H1 (cell line): ENCODE measurements at regions not wholly inside any gene's neighbourhood (a gene's known extent, or its start where the extent isn't known, plus 50 kb on each side); places are given as distances from the start of the nearest gene placed in this dataset.

Source experiments
- BCL11A ChIP-seq, 2 experiments: IDR thresholded peaks; one replicate each; pipeline ENCODE4 v1.6.1; 2011; ENCODE audit warnings: low read depth in 2 of 2, low read length in 2 of 2, mild to moderate bottlenecking in 2 of 2
- BRCA1 ChIP-seq: IDR thresholded peaks from 2 replicates; pipeline ENCODE4 v1.6.1; 2012; ENCODE audit warnings: low read depth, low read length, improper control_type of control experiment
- GABPA ChIP-seq: IDR thresholded peaks from 2 replicates; pipeline ENCODE4 v1.6.1; 2011; ENCODE audit warnings: mild to moderate bottlenecking, low read length, moderate library complexity, borderline replicate concordance; ENCODE audit not compliant: insufficient read depth
- NANOG ChIP-seq: IDR thresholded peaks from 2 replicates; pipeline ENCODE4 v1.6.1; 2011; ENCODE audit warnings: low read length, low read depth, mild to moderate bottlenecking, inconsistent platforms; ENCODE audit not compliant: insufficient read depth, poor library complexity, severe bottlenecking
- SP4 ChIP-seq: IDR thresholded peaks from 2 replicates; pipeline ENCODE4 v1.6.1; 2012; ENCODE audit warnings: low read length, inconsistent platforms
- SRF ChIP-seq: IDR thresholded peaks from 2 replicates; pipeline ENCODE4 v1.6.1; 2011; ENCODE audit warnings: mild to moderate bottlenecking, low read depth, low read length, moderate library complexity
- TF ChIP-seq, protein P1 (sequence below): fragments of 300-600 bp; sonication (generic); IDR thresholded peaks from 2 replicates; pipeline ENCODE4 v1.7.1; 2012; ENCODE audit warnings: low read length, moderate library complexity, mild to moderate bottlenecking, inconsistent platforms; ENCODE audit not compliant: insufficient replicate concordance
- TF ChIP-seq, protein P2 (sequence below): IDR thresholded peaks from 2 replicates; pipeline ENCODE4 v1.6.1; 2012; ENCODE audit warnings: low read length, inconsistent platforms

DNA sequence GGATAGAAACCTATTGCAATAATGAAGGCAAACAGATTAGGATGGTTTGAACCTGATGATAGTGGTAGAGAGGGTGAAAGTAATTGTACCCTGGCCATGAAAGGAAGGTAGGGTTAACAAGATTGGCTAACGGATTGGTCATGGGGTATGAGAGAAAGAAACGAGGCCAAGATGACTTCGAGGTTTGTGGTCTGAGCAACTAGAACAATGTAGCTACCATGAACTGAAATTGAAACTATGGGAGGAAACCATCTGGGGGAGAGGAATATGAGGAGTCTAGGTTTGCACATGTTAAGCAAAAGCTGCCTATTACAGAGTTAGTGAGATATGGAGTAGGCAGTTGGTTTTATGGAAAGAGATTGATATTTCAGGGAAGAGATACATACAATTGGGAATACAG, 406.0 kb downstream of the PRELID2 start (continued):
- TF ChIP-seq, protein P1, sequence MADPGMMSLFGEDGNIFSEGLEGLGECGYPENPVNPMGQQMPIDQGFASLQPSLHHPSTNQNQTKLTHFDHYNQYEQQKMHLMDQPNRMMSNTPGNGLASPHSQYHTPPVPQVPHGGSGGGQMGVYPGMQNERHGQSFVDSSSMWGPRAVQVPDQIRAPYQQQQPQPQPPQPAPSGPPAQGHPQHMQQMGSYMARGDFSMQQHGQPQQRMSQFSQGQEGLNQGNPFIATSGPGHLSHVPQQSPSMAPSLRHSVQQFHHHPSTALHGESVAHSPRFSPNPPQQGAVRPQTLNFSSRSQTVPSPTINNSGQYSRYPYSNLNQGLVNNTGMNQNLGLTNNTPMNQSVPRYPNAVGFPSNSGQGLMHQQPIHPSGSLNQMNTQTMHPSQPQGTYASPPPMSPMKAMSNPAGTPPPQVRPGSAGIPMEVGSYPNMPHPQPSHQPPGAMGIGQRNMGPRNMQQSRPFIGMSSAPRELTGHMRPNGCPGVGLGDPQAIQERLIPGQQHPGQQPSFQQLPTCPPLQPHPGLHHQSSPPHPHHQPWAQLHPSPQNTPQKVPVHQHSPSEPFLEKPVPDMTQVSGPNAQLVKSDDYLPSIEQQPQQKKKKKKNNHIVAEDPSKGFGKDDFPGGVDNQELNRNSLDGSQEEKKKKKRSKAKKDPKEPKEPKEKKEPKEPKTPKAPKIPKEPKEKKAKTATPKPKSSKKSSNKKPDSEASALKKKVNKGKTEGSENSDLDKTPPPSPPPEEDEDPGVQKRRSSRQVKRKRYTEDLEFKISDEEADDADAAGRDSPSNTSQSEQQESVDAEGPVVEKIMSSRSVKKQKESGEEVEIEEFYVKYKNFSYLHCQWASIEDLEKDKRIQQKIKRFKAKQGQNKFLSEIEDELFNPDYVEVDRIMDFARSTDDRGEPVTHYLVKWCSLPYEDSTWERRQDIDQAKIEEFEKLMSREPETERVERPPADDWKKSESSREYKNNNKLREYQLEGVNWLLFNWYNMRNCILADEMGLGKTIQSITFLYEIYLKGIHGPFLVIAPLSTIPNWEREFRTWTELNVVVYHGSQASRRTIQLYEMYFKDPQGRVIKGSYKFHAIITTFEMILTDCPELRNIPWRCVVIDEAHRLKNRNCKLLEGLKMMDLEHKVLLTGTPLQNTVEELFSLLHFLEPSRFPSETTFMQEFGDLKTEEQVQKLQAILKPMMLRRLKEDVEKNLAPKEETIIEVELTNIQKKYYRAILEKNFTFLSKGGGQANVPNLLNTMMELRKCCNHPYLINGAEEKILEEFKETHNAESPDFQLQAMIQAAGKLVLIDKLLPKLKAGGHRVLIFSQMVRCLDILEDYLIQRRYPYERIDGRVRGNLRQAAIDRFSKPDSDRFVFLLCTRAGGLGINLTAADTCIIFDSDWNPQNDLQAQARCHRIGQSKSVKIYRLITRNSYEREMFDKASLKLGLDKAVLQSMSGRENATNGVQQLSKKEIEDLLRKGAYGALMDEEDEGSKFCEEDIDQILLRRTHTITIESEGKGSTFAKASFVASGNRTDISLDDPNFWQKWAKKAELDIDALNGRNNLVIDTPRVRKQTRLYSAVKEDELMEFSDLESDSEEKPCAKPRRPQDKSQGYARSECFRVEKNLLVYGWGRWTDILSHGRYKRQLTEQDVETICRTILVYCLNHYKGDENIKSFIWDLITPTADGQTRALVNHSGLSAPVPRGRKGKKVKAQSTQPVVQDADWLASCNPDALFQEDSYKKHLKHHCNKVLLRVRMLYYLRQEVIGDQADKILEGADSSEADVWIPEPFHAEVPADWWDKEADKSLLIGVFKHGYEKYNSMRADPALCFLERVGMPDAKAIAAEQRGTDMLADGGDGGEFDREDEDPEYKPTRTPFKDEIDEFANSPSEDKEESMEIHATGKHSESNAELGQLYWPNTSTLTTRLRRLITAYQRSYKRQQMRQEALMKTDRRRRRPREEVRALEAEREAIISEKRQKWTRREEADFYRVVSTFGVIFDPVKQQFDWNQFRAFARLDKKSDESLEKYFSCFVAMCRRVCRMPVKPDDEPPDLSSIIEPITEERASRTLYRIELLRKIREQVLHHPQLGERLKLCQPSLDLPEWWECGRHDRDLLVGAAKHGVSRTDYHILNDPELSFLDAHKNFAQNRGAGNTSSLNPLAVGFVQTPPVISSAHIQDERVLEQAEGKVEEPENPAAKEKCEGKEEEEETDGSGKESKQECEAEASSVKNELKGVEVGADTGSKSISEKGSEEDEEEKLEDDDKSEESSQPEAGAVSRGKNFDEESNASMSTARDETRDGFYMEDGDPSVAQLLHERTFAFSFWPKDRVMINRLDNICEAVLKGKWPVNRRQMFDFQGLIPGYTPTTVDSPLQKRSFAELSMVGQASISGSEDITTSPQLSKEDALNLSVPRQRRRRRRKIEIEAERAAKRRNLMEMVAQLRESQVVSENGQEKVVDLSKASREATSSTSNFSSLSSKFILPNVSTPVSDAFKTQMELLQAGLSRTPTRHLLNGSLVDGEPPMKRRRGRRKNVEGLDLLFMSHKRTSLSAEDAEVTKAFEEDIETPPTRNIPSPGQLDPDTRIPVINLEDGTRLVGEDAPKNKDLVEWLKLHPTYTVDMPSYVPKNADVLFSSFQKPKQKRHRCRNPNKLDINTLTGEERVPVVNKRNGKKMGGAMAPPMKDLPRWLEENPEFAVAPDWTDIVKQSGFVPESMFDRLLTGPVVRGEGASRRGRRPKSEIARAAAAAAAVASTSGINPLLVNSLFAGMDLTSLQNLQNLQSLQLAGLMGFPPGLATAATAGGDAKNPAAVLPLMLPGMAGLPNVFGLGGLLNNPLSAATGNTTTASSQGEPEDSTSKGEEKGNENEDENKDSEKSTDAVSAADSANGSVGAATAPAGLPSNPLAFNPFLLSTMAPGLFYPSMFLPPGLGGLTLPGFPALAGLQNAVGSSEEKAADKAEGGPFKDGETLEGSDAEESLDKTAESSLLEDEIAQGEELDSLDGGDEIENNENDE: no peak
- TF ChIP-seq GABPA (no peak), SP4 (no peak), BRCA1 (no peak), NANOG (no peak), BCL11A (IDR thresholded peaks at IDR 0.05; ENCODE audit: low read depth in 2 of 2, low read length in 2 of 2) (no peak), SRF (no peak)
- TF ChIP-seq, protein P2, sequence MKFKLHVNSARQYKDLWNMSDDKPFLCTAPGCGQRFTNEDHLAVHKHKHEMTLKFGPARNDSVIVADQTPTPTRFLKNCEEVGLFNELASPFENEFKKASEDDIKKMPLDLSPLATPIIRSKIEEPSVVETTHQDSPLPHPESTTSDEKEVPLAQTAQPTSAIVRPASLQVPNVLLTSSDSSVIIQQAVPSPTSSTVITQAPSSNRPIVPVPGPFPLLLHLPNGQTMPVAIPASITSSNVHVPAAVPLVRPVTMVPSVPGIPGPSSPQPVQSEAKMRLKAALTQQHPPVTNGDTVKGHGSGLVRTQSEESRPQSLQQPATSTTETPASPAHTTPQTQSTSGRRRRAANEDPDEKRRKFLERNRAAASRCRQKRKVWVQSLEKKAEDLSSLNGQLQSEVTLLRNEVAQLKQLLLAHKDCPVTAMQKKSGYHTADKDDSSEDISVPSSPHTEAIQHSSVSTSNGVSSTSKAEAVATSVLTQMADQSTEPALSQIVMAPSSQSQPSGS: no peak
